ENCODE measurements at regions not wholly inside any gene's neighbourhood (a gene's known extent, or its start where the extent isn't known, plus 50 kb on each side); places are given as distances from the start of the nearest gene placed in this dataset.

DNA sequence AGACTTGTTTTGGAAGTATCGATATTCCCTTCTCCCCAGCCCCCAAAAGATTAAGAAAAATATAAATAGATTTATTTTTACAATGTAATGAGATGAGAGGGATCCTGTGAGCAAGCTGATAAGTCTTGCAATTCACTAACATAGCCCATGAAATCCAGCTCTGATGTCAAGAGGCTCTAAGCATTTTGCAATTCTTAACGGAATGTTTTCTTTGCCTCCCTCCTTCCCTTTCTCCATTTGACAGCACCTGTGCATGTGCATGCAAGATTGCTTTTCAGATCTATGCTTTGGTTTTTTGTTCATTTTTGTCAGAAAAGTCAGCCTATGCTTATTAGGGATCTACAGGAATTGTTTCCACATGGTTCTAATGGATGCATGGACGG is 169.9 kb downstream of the SLIT2 start:
- H3K27ac ChIP-seq (ENCODE audit: low read depth, low read length): no peak overlapping the region
- peaks cover 0 to 3% of the 10 kb centered on the region in 2 donors for H3K27me3 ChIP-seq (ENCODE audit: control insufficient read depth in 1 of 2, insufficient read depth in 2 of 2, low read length in 2 of 2)
- H3K4me1 ChIP-seq (ENCODE audit: control insufficient read depth in 1 of 2, insufficient read depth in 2 of 2, low read length in 2 of 2): peaks cover 0 to 2% of the 10 kb centered on the region in 2 donors
- H3K9ac ChIP-seq (ENCODE audit: low read depth in 1 of 2, low read length in 2 of 2): no peak overlapping the region
- H3K4me3 ChIP-seq (ENCODE audit: low read depth in 1 of 2, low read length in 2 of 2): no peak overlapping the region
- no peaks in the 10 kb centered on the region for H3K36me3 ChIP-seq (ENCODE audit: control insufficient read depth in 1 of 2, insufficient read depth in 2 of 2, low read length in 2 of 2)
- no peaks in the 10 kb centered on the region for H3K9me3 ChIP-seq (ENCODE audit: control insufficient read depth in 1 of 2, low read length in 2 of 2)

GRCh38 chr4:20422398-20422797 is 170.7 kb downstream of the SLIT2 start:
- Histone ChIP-seq H3K36me3 (ENCODE audit: control insufficient read depth in 1 of 2, insufficient read depth in 2 of 2, low read length in 2 of 2) (no peaks in the 10 kb centered on the region), H3K4me1 (ENCODE audit: control insufficient read depth in 1 of 2, insufficient read depth in 2 of 2, low read length in 2 of 2) (peaks cover 0 to 3% of the 10 kb centered on the region in 2 donors), H3K27me3 (ENCODE audit: control insufficient read depth in 1 of 2, insufficient read depth in 2 of 2, low read length in 2 of 2) (peaks cover 0 to 3% of the 10 kb centered on the region in 2 donors), H3K4me3 (ENCODE audit: low read depth in 1 of 2, low read length in 2 of 2) (no peak overlapping the region), H3K9ac (ENCODE audit: low read depth in 1 of 2, low read length in 2 of 2) (no peak overlapping the region), H3K27ac (ENCODE audit: low read depth, low read length) (no peak overlapping the region), H3K9me3 (ENCODE audit: control insufficient read depth in 1 of 2, low read length in 2 of 2) (no peaks in the 10 kb centered on the region)

GRCh38 chr4:20423420-20423819 is 171.7 kb downstream of the SLIT2 start:
- Histone ChIP-seq H3K4me3 (ENCODE audit: low read depth in 1 of 2, low read length in 2 of 2) (no peak overlapping the region), H3K36me3 (ENCODE audit: control insufficient read depth in 1 of 2, insufficient read depth in 2 of 2, low read length in 2 of 2) (no peaks in the 10 kb centered on the region)

GRCh38 chr4:20426028-20426427 is 174.3 kb downstream of the SLIT2 start:
- Histone ChIP-seq H3K4me1 (ENCODE audit: control insufficient read depth in 1 of 2, insufficient read depth in 2 of 2, low read length in 2 of 2) (peaks cover 1 to 7% of the 10 kb centered on the region in 2 donors), H3K4me3 (ENCODE audit: low read depth in 1 of 2, low read length in 2 of 2) (no peak overlapping the region), H3K9ac (ENCODE audit: low read depth in 1 of 2, low read length in 2 of 2) (no peak overlapping the region), H3K27ac (ENCODE audit: low read depth, low read length) (no peak overlapping the region), H3K36me3 (ENCODE audit: control insufficient read depth in 1 of 2, insufficient read depth in 2 of 2, low read length in 2 of 2) (no peaks in the 10 kb centered on the region), H3K27me3 (ENCODE audit: control insufficient read depth in 1 of 2, insufficient read depth in 2 of 2, low read length in 2 of 2) (peaks cover 0 to 3% of the 10 kb centered on the region in 2 donors), H3K9me3 (ENCODE audit: control insufficient read depth in 1 of 2, low read length in 2 of 2) (no peaks in the 10 kb centered on the region)

More at GRCh38 chr4:20423420-20423819, 171.7 kb downstream of the SLIT2 start:
- H3K4me1 ChIP-seq (ENCODE audit: control insufficient read depth in 1 of 2, insufficient read depth in 2 of 2, low read length in 2 of 2): peaks cover 0 to 3% of the 10 kb centered on the region in 2 donors
- no peak overlapping the region for H3K27ac ChIP-seq (ENCODE audit: low read depth, low read length)
- no peak overlapping the region for H3K9ac ChIP-seq (ENCODE audit: low read depth in 1 of 2, low read length in 2 of 2)
- peaks cover 0 to 3% of the 10 kb centered on the region in 2 donors for H3K27me3 ChIP-seq (ENCODE audit: control insufficient read depth in 1 of 2, insufficient read depth in 2 of 2, low read length in 2 of 2)
- no peaks in the 10 kb centered on the region for H3K9me3 ChIP-seq (ENCODE audit: control insufficient read depth in 1 of 2, low read length in 2 of 2)

- peaks cover 0 to 3% of the 10 kb centered on the region in 2 donors for H3K27me3 ChIP-seq (ENCODE audit: control insufficient read depth in 1 of 2, insufficient read depth in 2 of 2, low read length in 2 of 2)
- H3K36me3 ChIP-seq (ENCODE audit: control insufficient read depth in 1 of 2, insufficient read depth in 2 of 2, low read length in 2 of 2): no peaks in the 10 kb centered on the region
- H3K4me3 ChIP-seq (ENCODE audit: low read depth in 1 of 2, low read length in 2 of 2): no peak overlapping the region
- H3K9ac ChIP-seq (ENCODE audit: low read depth in 1 of 2, low read length in 2 of 2): no peak overlapping the region
- no peak overlapping the region for H3K27ac ChIP-seq (ENCODE audit: low read depth, low read length)
- H3K4me1 ChIP-seq (ENCODE audit: control insufficient read depth in 1 of 2, insufficient read depth in 2 of 2, low read length in 2 of 2): peaks cover 22 to 25% of the 10 kb centered on the region in 2 donors
- H3K9me3 ChIP-seq (ENCODE audit: control insufficient read depth in 1 of 2, low read length in 2 of 2): no peaks in the 10 kb centered on the region
These were observed 176.9 kb downstream of the SLIT2 start for GRCh38 chr4:20428436-20429160.

- H3K36me3 ChIP-seq (ENCODE audit: control insufficient read depth in 1 of 2, insufficient read depth in 2 of 2, low read length in 2 of 2): no peaks in the 10 kb centered on the region
- no peak overlapping the region for H3K27ac ChIP-seq (ENCODE audit: low read depth, low read length)
- H3K4me3 ChIP-seq (ENCODE audit: low read depth in 1 of 2, low read length in 2 of 2): no peak overlapping the region
- peaks cover 22 to 25% of the 10 kb centered on the region in 2 donors for H3K4me1 ChIP-seq (ENCODE audit: control insufficient read depth in 1 of 2, insufficient read depth in 2 of 2, low read length in 2 of 2)
- H3K9ac ChIP-seq (ENCODE audit: low read depth in 1 of 2, low read length in 2 of 2): no peak overlapping the region
- no peaks in the 10 kb centered on the region for H3K9me3 ChIP-seq (ENCODE audit: control insufficient read depth in 1 of 2, low read length in 2 of 2)
- H3K27me3 ChIP-seq (ENCODE audit: control insufficient read depth in 1 of 2, insufficient read depth in 2 of 2, low read length in 2 of 2): peaks cover 0 to 3% of the 10 kb centered on the region in 2 donors
These were observed 178.7 kb downstream of the SLIT2 start for GRCh38 chr4:20430259-20430941.

DNA sequence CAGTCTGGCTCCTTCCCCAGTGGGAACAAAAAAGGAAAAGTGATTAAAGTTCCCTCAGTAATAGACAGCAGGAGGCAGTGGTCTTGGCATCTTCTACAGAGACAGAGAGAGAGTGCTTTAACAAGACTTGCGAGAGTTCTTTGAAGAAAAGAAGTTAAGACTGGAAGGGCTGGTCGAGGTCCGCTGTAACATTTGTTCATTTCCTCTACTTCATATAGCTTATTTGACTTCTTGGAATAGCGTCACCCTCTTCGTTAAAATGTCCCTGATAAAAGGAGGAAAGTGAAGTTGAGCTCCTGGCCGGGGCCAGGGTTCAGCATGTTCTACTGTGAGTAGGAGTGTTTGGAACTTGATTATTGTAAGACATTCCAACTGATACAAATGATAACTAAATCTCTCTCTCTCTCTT is 179.8 kb downstream of the SLIT2 start:
- H3K9me3 ChIP-seq (ENCODE audit: control insufficient read depth in 1 of 2, low read length in 2 of 2): no peaks in the 10 kb centered on the region
- no peak overlapping the region for H3K9ac ChIP-seq (ENCODE audit: low read depth in 1 of 2, low read length in 2 of 2)
- no peak overlapping the region for H3K27ac ChIP-seq (ENCODE audit: low read depth, low read length)
- no peaks in the 10 kb centered on the region for H3K27me3 ChIP-seq (ENCODE audit: control insufficient read depth in 1 of 2, insufficient read depth in 2 of 2, low read length in 2 of 2)
- H3K36me3 ChIP-seq (ENCODE audit: control insufficient read depth in 1 of 2, insufficient read depth in 2 of 2, low read length in 2 of 2): no peaks in the 10 kb centered on the region
- peaks cover 24 to 29% of the 10 kb centered on the region in 2 donors for H3K4me1 ChIP-seq (ENCODE audit: control insufficient read depth in 1 of 2, insufficient read depth in 2 of 2, low read length in 2 of 2)
- peak overlapping the region; percentile 13 to 18 for H3K4me3 ChIP-seq (ENCODE audit: low read depth in 1 of 2, low read length in 2 of 2)

DNA sequence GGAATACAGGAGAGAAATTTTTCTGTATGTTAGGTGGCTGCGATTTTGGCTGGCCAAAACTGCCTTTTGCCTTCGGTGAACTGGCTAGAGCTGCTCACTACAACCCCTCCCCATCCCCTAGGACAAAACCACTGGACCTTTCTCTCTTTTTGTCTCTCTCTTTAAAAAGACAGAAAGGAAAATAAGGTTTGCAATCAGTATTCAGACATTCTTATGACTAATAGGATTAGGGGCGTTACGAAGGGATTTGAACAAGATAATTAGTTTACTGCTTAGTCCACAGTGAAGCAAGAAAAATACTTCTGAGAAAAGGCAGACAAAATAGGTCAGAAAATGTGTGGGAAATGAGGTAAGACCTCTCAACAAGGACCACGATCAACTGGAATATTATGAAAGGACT is 180.4 kb downstream of the SLIT2 start:
- no peaks in the 10 kb centered on the region for H3K27me3 ChIP-seq (ENCODE audit: control insufficient read depth in 1 of 2, insufficient read depth in 2 of 2, low read length in 2 of 2)
- H3K36me3 ChIP-seq (ENCODE audit: control insufficient read depth in 1 of 2, insufficient read depth in 2 of 2, low read length in 2 of 2): no peaks in the 10 kb centered on the region
- no peak overlapping the region for H3K9ac ChIP-seq (ENCODE audit: low read depth in 1 of 2, low read length in 2 of 2)
- no peaks in the 10 kb centered on the region for H3K9me3 ChIP-seq (ENCODE audit: control insufficient read depth in 1 of 2, low read length in 2 of 2)
- H3K4me1 ChIP-seq (ENCODE audit: control insufficient read depth in 1 of 2, insufficient read depth in 2 of 2, low read length in 2 of 2): peaks cover 22 to 29% of the 10 kb centered on the region in 2 donors
- H3K27ac ChIP-seq (ENCODE audit: low read depth, low read length): no peak overlapping the region
- peak overlapping the region in 1 of 2 donors; percentile 18 for H3K4me3 ChIP-seq (ENCODE audit: low read depth in 1 of 2, low read length in 2 of 2)

GRCh38 chr4:20433097-20433705 is 181.5 kb downstream of the SLIT2 start:
- no peaks in the 10 kb centered on the region for H3K36me3 ChIP-seq (ENCODE audit: control insufficient read depth in 1 of 2, insufficient read depth in 2 of 2, low read length in 2 of 2)
- no peak overlapping the region for H3K9ac ChIP-seq (ENCODE audit: low read depth in 1 of 2, low read length in 2 of 2)
- H3K9me3 ChIP-seq (ENCODE audit: control insufficient read depth in 1 of 2, low read length in 2 of 2): no peaks in the 10 kb centered on the region
- peaks cover 22 to 29% of the 10 kb centered on the region in 2 donors for H3K4me1 ChIP-seq (ENCODE audit: control insufficient read depth in 1 of 2, insufficient read depth in 2 of 2, low read length in 2 of 2)
- no peak overlapping the region for H3K27ac ChIP-seq (ENCODE audit: low read depth, low read length)
- H3K4me3 ChIP-seq (ENCODE audit: low read depth in 1 of 2, low read length in 2 of 2): peak overlapping the region in 1 of 2 donors; percentile 8
- no peaks in the 10 kb centered on the region for H3K27me3 ChIP-seq (ENCODE audit: control insufficient read depth in 1 of 2, insufficient read depth in 2 of 2, low read length in 2 of 2)

DNA sequence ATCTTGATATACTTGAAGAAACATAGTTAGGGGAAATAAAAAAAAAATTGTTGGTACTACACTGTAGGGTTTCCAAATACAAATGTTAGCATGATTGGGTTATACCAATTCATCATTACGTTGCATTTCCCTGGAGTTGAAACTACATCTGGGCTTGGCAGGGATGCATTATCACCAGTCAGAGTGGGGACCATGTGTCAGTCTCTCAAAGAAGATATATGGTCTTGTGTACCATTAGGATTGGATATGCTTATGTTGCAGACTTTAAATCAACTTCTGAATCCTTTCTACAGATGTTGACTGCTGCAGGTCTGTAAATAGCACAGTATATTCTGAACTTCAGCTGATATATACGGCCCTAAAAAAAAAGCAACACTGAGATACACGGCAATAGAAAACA is 188.5 kb downstream of the SLIT2 start:
- Histone ChIP-seq H3K27ac (ENCODE audit: low read depth, low read length) (no peak overlapping the region), H3K36me3 (ENCODE audit: control insufficient read depth in 1 of 2, insufficient read depth in 2 of 2, low read length in 2 of 2) (no peaks in the 10 kb centered on the region), H3K27me3 (ENCODE audit: control insufficient read depth in 1 of 2, insufficient read depth in 2 of 2, low read length in 2 of 2) (no peaks in the 10 kb centered on the region), H3K4me3 (ENCODE audit: low read depth in 1 of 2, low read length in 2 of 2) (no peak overlapping the region), H3K4me1 (ENCODE audit: control insufficient read depth in 1 of 2, insufficient read depth in 2 of 2, low read length in 2 of 2) (peaks cover 0 to 7% of the 10 kb centered on the region in 2 donors), H3K9me3 (ENCODE audit: control insufficient read depth in 1 of 2, low read length in 2 of 2) (no peaks in the 10 kb centered on the region), H3K9ac (ENCODE audit: low read depth in 1 of 2, low read length in 2 of 2) (no peak overlapping the region)
